K562 (cell line): ENCODE measurements at regions not wholly inside any gene's neighbourhood (a gene's known extent, or its start where the extent isn't known, plus 50 kb on each side); places are given as distances from the start of the nearest gene placed in this dataset.

Source experiments
- ATAC-seq: fragments of 200-7000 bp; cut with Tn5 transposase; 3 replicates; pipeline ENCODE4 v1.9.1; 2020; ENCODE audit warnings: moderate library complexity
- BruUV-seq: library from RNA; stranded (reverse); fragments of 400-500 nt; replicated peaks from 2 replicates; lab custom pipeline; 2021; lab: Mats Ljungman, UMichigan
- CTCF ChIA-PET: fragments of 300-600 bp; formaldehyde crosslinking; extraction: SDS; loops from one replicate; lab custom pipeline; 2021; ENCODE audit warnings: low intra/inter-chr PET ratio; lab: Yijun Ruan, JAX
- POLR2A ChIA-PET: fragments of 300-600, 350-650 bp; sonication (Branson Sonifier 250); formaldehyde crosslinking; extraction: SDS; loops from one replicate; lab custom pipeline; 2021; ENCODE audit warnings: antibody characterized with exemption, inconsistent platforms; lab: Yijun Ruan, JAX
- DNase-seq, 4 experiments: peaks; one replicate each; pipeline versions ENCODE4 v3.0.0 to v3.0.0-alpha.2; 2011 to 2018; ENCODE audit warnings: low spot score in 3 of 4, mixed read lengths in 3 of 4; ENCODE audit errors: extremely low read depth in 1 of 4
- FAIRE-seq: peaks from 2 replicates; lab custom pipeline; 2011; peaks lifted over from hg19 to GRCh38; lab: Jason Lieb, UNC
- H2AFZ ChIP-seq: 2 replicates; pipeline ENCODE4 v1.6.0; 2011; ENCODE audit warnings: low read depth, low read length, control low read depth, inconsistent platforms
- H3K27ac ChIP-seq: fragments of 200-600 bp; 3 replicates; pipeline ENCODE4 v1.8.0; 2011; ENCODE audit warnings: low read depth, mild to moderate bottlenecking, control low read depth, inconsistent platforms, low read length, moderate library complexity, mixed read lengths; ENCODE audit errors: extremely low read depth
- H3K27me3 ChIP-seq, 2 experiments: fragments of 300-600 bp in 1 of 2; 2 replicates in 1 of 2; 3 replicates in 1 of 2; pipeline versions ENCODE4 v1.6.0 to v1.8.0; 2011; ENCODE audit warnings: inconsistent platforms in 2 of 2, low read length in 2 of 2, mild to moderate bottlenecking in 1 of 2, mixed read lengths in 1 of 2, moderate library complexity in 1 of 2; ENCODE audit not compliant: control insufficient read depth in 2 of 2, insufficient read depth in 2 of 2
- H3K36me3 ChIP-seq: fragments of 300-600 bp; 3 replicates; pipeline ENCODE4 v1.8.0; 2011; ENCODE audit warnings: mild to moderate bottlenecking, low read length, inconsistent platforms; ENCODE audit not compliant: control insufficient read depth, insufficient read depth
- H3K4me1 ChIP-seq, 2 experiments: fragments of 200-600 bp in 1 of 2; replicated peaks in 1 of 2; 2 replicates in 1 of 2; 3 replicates in 1 of 2; pipeline versions ENCODE4 v1.5.1 to v1.8.0; 2011; ENCODE audit warnings: inconsistent platforms in 2 of 2, low read length in 2 of 2, mild to moderate bottlenecking in 1 of 2, mixed read lengths in 1 of 2, moderate library complexity in 1 of 2; ENCODE audit not compliant: control insufficient read depth in 2 of 2, insufficient read depth in 2 of 2
- H3K4me2 ChIP-seq: 2 replicates; pipeline ENCODE4 v1.6.1; 2011; ENCODE audit warnings: low read length, control low read depth, inconsistent platforms, mixed read lengths; ENCODE audit not compliant: insufficient read depth
- H3K4me3 ChIP-seq: fragments of 200-600 bp; sonication (generic), shearing (Covaris generic); 2 replicates; pipeline ENCODE4 v1.5.1; 2016; ENCODE audit warnings: control low read depth, inconsistent platforms
- H3K79me2 ChIP-seq: fragments of 200-600 bp; 3 replicates; pipeline ENCODE4 v1.8.0; 2011; ENCODE audit warnings: low read length, inconsistent platforms; ENCODE audit not compliant: control insufficient read depth, insufficient read depth
- H3K9ac ChIP-seq, 2 experiments: 2 replicates each; pipeline versions ENCODE4 v1.6.0 to v1.6.1; 2011; ENCODE audit warnings: low read depth in 2 of 2, low read length in 2 of 2, control low read depth in 1 of 2, inconsistent platforms in 1 of 2, mild to moderate bottlenecking in 1 of 2, mixed read lengths in 1 of 2; ENCODE audit not compliant: insufficient read depth in 1 of 2
- H3K9me1 ChIP-seq: one replicate; pipeline ENCODE4 v1.6.0; 2011; ENCODE audit warnings: inconsistent platforms, mild to moderate bottlenecking, low read length, moderate library complexity; ENCODE audit not compliant: control insufficient read depth, insufficient read depth
- H3K9me3 ChIP-seq: replicated peaks from 2 replicates; pipeline ENCODE4 v1.5.1; 2011; ENCODE audit warnings: low read depth, low read length, inconsistent platforms; ENCODE audit not compliant: control insufficient read depth, insufficient read depth
- H4K20me1 ChIP-seq: replicated peaks from 2 replicates; pipeline ENCODE4 v1.6.1; 2011; ENCODE audit warnings: low read length, inconsistent platforms, mixed read lengths; ENCODE audit not compliant: control insufficient read depth, insufficient read depth
- BHLHE40 ChIP-seq: IDR thresholded peaks from 2 replicates; pipeline ENCODE4 v1.6.1; 2011; ENCODE audit warnings: low read length, improper control_type of control experiment
- BRF2 ChIP-seq: IDR thresholded peaks from 3 replicates; pipeline ENCODE4 v1.6.1; 2011; ENCODE audit warnings: borderline replicate concordance, mild to moderate bottlenecking; ENCODE audit not compliant: insufficient read length, insufficient read depth
- CEBPG ChIP-seq, 3 experiments: fragments of 200-800 bp in 1 of 3; sonication (Bioruptor generic) in 1 of 3; sonication (generic) in 1 of 3; formaldehyde crosslinking in 1 of 3; IDR thresholded peaks in 2 of 3; conservative IDR thresholded peaks in 1 of 3; 2 replicates each; pipeline versions ENCODE4 v1.6.1 to v1.8.0; 2016 to 2022; ENCODE audit warnings: missing compliant biosample characterization in 2 of 3, missing genetic modification characterization in 2 of 3, mild to moderate bottlenecking in 1 of 3, missing genetic modification reagents in 1 of 3
- ELF1 ChIP-seq: fragments of 200-800 bp; sonication (Bioruptor generic); IDR thresholded peaks from 2 replicates; pipeline ENCODE4 v1.6.1; 2016; ENCODE audit warnings: missing genetic modification characterization, missing compliant biosample characterization
- ELF2 ChIP-seq: fragments of 250-450 bp; sonication (Bioruptor Pico); IDR thresholded peaks from 2 replicates; pipeline ENCODE4 v1.5.0; 2021; ENCODE audit warnings: mild to moderate bottlenecking
- ELF4 ChIP-seq: fragments of 450-650 bp; formaldehyde crosslinking; IDR thresholded peaks from 2 replicates; pipeline ENCODE4 v1.4.0; 2022; ENCODE audit warnings: missing genetic modification characterization
- ETS1 ChIP-seq: conservative IDR thresholded peaks from 2 replicates; pipeline ENCODE4 v1.6.1; 2011; ENCODE audit warnings: low read depth, mild to moderate bottlenecking, low read length; ENCODE audit not compliant: control insufficient read depth
- GATAD2A ChIP-seq: fragments of 450-650 bp; IDR thresholded peaks from 2 replicates; pipeline ENCODE4 v1.6.1; 2017
- GATAD2B ChIP-seq: fragments of 450-650 bp; IDR thresholded peaks from 2 replicates; pipeline ENCODE4 v1.6.1; 2017; ENCODE audit warnings: mild to moderate bottlenecking, borderline replicate concordance
- HDAC1 ChIP-seq, 2 experiments: fragments of 450-650 bp; IDR thresholded peaks; 2 replicates each; pipeline ENCODE4 v1.6.1; 2016 to 2017; ENCODE audit warnings: inconsistent platforms in 1 of 2, mild to moderate bottlenecking in 1 of 2, moderate library complexity in 1 of 2
- HDAC8 ChIP-seq: fragments of 450-650 bp; IDR thresholded peaks from 2 replicates; pipeline ENCODE4 v1.6.1; 2016; ENCODE audit warnings: mild to moderate bottlenecking, missing genetic modification characterization, moderate library complexity, missing compliant biosample characterization
- NFE2 ChIP-seq: IDR thresholded peaks from 2 replicates; pipeline ENCODE4 v1.6.1; 2014; ENCODE audit warnings: antibody characterized with exemption, low read depth
- RBM39 ChIP-seq: fragments of 200-400 bp; formaldehyde crosslinking; optimal IDR thresholded peaks from 2 replicates; pipeline ENCODE3; 2018; ENCODE audit warnings: low read depth, low read length
- SAFB2 ChIP-seq: fragments of 200-400 bp; formaldehyde crosslinking; IDR thresholded peaks from 2 replicates; pipeline ENCODE4 v1.6.1; 2018; ENCODE audit warnings: borderline replicate concordance, low read length, low read depth, moderate library complexity; ENCODE audit not compliant: severe bottlenecking
- SMAD3 ChIP-seq: fragments of 450-650 bp; formaldehyde crosslinking; conservative IDR thresholded peaks from 2 replicates; pipeline ENCODE4 v1.4.0; 2020; ENCODE audit warnings: mild to moderate bottlenecking
- THAP12 ChIP-seq: fragments of 250-450 bp; sonication (Bioruptor Pico); IDR thresholded peaks from 2 replicates; pipeline ENCODE4 v1.9.0; 2021; ENCODE audit warnings: mild to moderate bottlenecking, inconsistent platforms
- ZBTB34 ChIP-seq: fragments of 250-450 bp; sonication (Bioruptor Pico); IDR thresholded peaks from 2 replicates; pipeline ENCODE4 v1.8.0; 2021; ENCODE audit warnings: mild to moderate bottlenecking, moderate library complexity
- ZFX ChIP-seq: sonication (generic); formaldehyde crosslinking; IDR thresholded peaks from 2 replicates; pipeline ENCODE4 v1.8.0; 2022; ENCODE audit warnings: mild to moderate bottlenecking, missing genetic modification reagents, moderate library complexity
- in situ Hi-C: fragments of 300-500 bp; cut with MboI; formaldehyde crosslinking; loops from 4 replicates; pipeline ENCODE4 v1.15.0; 2018; ENCODE audit warnings: inconsistent platforms, mixed read lengths
- intact Hi-C: fragments of 100-400 bp; cut with micrococcal nuclease; formaldehyde crosslinking; loops from 2 replicates; pipeline ENCODE4 v1.14.2; 2022

- in situ Hi-C loops (no loop called here), intact Hi-C loops (no loop called here)
- ChIA-PET POLR2A (no interaction called here), CTCF (no interaction called here)
- no peak overlapping the region for H3K27ac ChIP-seq
- ATAC-seq (no peak), FAIRE-seq (no peak), DNase-seq (no peak)
- H4K20me1 ChIP-seq, result no peaks in the 10 kb centered on the region
- no peak overlapping the region for H3K9ac ChIP-seq
- no peak overlapping the region for H3K4me2 ChIP-seq
- H2AFZ ChIP-seq, result no peak overlapping the region
- H3K9me3 ChIP-seq, result 0 out of 2 replicates have a peak, but pooled peaks cover 4% of the 10 kb centered on the region
- H3K9me1 ChIP-seq, result no peaks in the 10 kb centered on the region
- H3K36me3 ChIP-seq, result no peaks in the 10 kb centered on the region
- H3K4me3 ChIP-seq, result no peak overlapping the region
- H3K79me2 ChIP-seq, result no peaks in the 10 kb centered on the region
- no peaks in the 10 kb centered on the region for H3K4me1 ChIP-seq
- H3K27me3 ChIP-seq, result no peaks in the 10 kb centered on the region
- BruUV-seq, result no TSS peak
- TF ChIP-seq HDAC8 (tag) (no peak), ELF4 (no peak), ELF1 (no peak), ETS1 (no peak), CEBPG (CRISPR knock-in tag; IDR thresholded peaks at IDR 0.05) (no peak), CEBPG (tag; conservative IDR thresholded peaks at IDR 0.05 in 1 of 2, IDR thresholded peaks at IDR 0.05 in 1 of 2) (no peak), ZBTB34 (CRISPR knock-in tag) (no peak), GATAD2B (no peak), BRF2 (no peak), BHLHE40 (no peak), THAP12 (CRISPR knock-in tag) (no peak), NFE2 (no peak), SMAD3 (CRISPR knock-in tag) (no peak), ELF2 (CRISPR knock-in tag) (no peak), GATAD2A (no peak), HDAC1 (IDR thresholded peaks at IDR 0.05) (no peak), SAFB2 (no peak), ZFX (no peak), RBM39 (no peak)
Observed at GRCh38 chr16:62970851-62971250, 934.6 kb upstream of the CDH8 start.
